ENCODE measurements at regions not wholly inside any gene's neighbourhood (a gene's known extent, or its start where the extent isn't known, plus 50 kb on each side); places are given as distances from the start of the nearest gene placed in this dataset.

GRCh38 chr18:74005320-74006109 is 142.1 kb downstream of the FBXO15 start:
- Mint-ChIP-seq H3K27me3 (peaks cover 3% of the 10 kb centered on the region), H3K27ac (no peak overlapping the region), H3K9me3 (no peaks in the 10 kb centered on the region), H3K4me1 (ENCODE audit: unreplicated experiment) (no peaks in the 10 kb centered on the region), H3K36me3 (no peaks in the 10 kb centered on the region), H3K4me3 (no peak overlapping the region)
- no peak for TF ChIP-seq CTCF (conservative IDR thresholded peaks at IDR 0.05)
- no peak for DNase-seq (ENCODE audit: extremely low spot score, unreplicated experiment)

- TF ChIP-seq CTCF (conservative IDR thresholded peaks at IDR 0.05): no peak
- Mint-ChIP-seq H3K9me3 (peaks cover 8% of the 10 kb centered on the region), H3K4me3 (no peak overlapping the region), H3K4me1 (ENCODE audit: unreplicated experiment) (no peaks in the 10 kb centered on the region), H3K36me3 (no peaks in the 10 kb centered on the region), H3K27me3 (no peaks in the 10 kb centered on the region), H3K27ac (no peak overlapping the region)
- DNase-seq (ENCODE audit: extremely low spot score, unreplicated experiment): no peak
Measured at GRCh38 chr18:73992242-73993022, 155.2 kb downstream of the FBXO15 start.

GRCh38 chr18:73991570-73991969 is 156.1 kb downstream of the FBXO15 start:
- H3K27me3 Mint-ChIP-seq: no peaks in the 10 kb centered on the region
- DNase-seq (ENCODE audit: extremely low spot score, unreplicated experiment): no peak
- H3K36me3 Mint-ChIP-seq: no peaks in the 10 kb centered on the region
- no peak overlapping the region for H3K27ac Mint-ChIP-seq
- peaks cover 9% of the 10 kb centered on the region for H3K9me3 Mint-ChIP-seq
- TF ChIP-seq CTCF (conservative IDR thresholded peaks at IDR 0.05): no peak
- no peaks in the 10 kb centered on the region for H3K4me1 Mint-ChIP-seq (ENCODE audit: unreplicated experiment)
- no peak overlapping the region for H3K4me3 Mint-ChIP-seq

- no peak for DNase-seq (ENCODE audit: extremely low spot score, unreplicated experiment)
- peaks cover 9% of the 10 kb centered on the region for H3K9me3 Mint-ChIP-seq
- H3K4me1 Mint-ChIP-seq (ENCODE audit: unreplicated experiment): no peaks in the 10 kb centered on the region
- TF ChIP-seq CTCF (conservative IDR thresholded peaks at IDR 0.05): no peak
- H3K36me3 Mint-ChIP-seq: no peaks in the 10 kb centered on the region
- no peak overlapping the region for H3K27ac Mint-ChIP-seq
- H3K27me3 Mint-ChIP-seq: no peaks in the 10 kb centered on the region
- H3K4me3 Mint-ChIP-seq: no peak overlapping the region
Measured at GRCh38 chr18:73990258-73990657, 157.4 kb downstream of the FBXO15 start.

GRCh38 chr18:73987247-73987980 is 160.2 kb downstream of the FBXO15 start:
- no peaks in the 10 kb centered on the region for H3K27me3 Mint-ChIP-seq
- H3K4me3 Mint-ChIP-seq: no peak overlapping the region
- no peaks in the 10 kb centered on the region for H3K4me1 Mint-ChIP-seq (ENCODE audit: unreplicated experiment)
- TF ChIP-seq CTCF (conservative IDR thresholded peaks at IDR 0.05): no peak
- peaks cover 9% of the 10 kb centered on the region for H3K9me3 Mint-ChIP-seq
- no peaks in the 10 kb centered on the region for H3K36me3 Mint-ChIP-seq
- no peak overlapping the region for H3K27ac Mint-ChIP-seq
- DNase-seq (ENCODE audit: extremely low spot score, unreplicated experiment): no peak

Measured in type B pancreatic cell (in vitro differentiated cells).